ENCODE measurements at regions not wholly inside any gene's neighbourhood (a gene's known extent, or its start where the extent isn't known, plus 50 kb on each side); places are given as distances from the start of the nearest gene placed in this dataset.

DNA sequence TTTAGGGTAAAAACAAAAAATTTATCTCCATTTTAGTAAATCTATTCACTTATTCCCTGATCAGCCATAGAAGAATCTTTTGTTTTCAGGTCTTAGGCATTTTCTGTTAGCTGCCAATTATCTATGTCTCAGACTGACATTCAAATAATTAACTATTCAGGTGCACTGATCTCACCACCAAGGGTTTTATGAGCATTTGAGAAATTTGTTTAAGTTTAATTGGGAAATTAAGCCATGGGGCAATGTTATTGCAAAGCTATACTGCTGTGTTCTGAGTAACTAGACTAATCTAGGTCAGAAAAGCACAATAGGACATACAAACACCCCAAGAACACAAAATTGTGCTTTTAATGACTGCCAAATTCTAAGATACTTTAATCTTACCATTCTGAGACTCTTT, 210.7 kb upstream of the EDNRB start (continued):
- TF ChIP-seq, protein P1, sequence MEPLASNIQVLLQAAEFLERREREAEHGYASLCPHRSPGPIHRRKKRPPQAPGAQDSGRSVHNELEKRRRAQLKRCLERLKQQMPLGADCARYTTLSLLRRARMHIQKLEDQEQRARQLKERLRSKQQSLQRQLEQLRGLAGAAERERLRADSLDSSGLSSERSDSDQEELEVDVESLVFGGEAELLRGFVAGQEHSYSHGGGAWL (CRISPR knock-in tag; IDR thresholded peaks at IDR 0.05): no peak
- TF ChIP-seq TGIF2 (CRISPR knock-in tag; IDR thresholded peaks at IDR 0.05): no peak

DNA sequence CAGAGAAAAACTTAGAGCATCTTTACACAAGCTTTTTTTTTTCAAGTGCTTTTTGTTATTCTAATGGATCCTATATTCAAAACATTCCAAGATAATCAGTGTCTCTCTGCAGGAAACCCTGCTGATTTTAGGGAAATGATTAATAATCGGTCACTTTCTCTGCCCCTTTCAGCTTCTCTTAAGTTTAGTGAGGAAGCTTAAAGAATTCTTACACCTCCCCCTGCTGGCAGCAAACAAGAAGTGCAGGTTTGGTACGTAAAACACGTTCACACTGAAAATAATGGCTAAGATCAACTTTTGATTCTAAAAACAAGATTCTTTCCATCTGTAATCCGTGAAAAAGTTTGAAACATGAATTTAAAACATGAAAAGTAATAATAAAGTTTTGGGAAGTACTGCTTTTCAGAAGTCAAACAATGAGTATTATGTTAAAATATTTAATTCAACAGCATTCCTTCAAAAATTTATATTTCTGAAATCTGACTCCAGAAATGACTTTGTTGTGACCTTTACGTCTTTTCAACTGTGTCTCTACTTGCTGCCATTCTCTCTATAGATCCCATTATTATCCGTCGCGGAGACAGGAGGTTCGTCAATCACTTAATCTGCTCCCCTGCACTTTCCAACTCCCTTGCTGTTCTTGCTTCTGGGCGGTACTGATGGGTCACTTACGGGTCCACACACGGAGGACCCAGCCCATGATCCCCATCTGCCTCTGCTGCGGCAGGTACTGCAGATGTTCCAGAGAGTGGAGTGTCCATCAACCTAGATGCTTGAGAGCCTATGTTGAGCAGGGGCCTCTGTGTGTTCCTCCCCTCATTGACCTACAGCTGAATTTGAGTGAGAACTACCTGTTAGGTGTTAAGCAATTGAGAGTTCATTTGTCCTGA, 203.1 kb upstream of the EDNRB start:
- H3K4me3 ChIP-seq (replicated peaks in 1 of 3; ENCODE audit: insufficient read depth in 1 of 3, low read depth in 2 of 3, low read length in 3 of 3): no peak overlapping the region
- H3K4me1 ChIP-seq (ENCODE audit: insufficient read depth, low read length): no peaks in the 10 kb centered on the region
- no peaks in the 10 kb centered on the region for H3K36me3 ChIP-seq (replicated peaks in 1 of 2; ENCODE audit: control insufficient read depth in 1 of 2, insufficient read depth in 2 of 2, low read length in 2 of 2)
- ATAC-seq (peak; percentile 35; the same call in 1 of the 3 replicates), DNase-seq (ENCODE audit: low spot score) (peak; percentile 37), FAIRE-seq (peak; percentile 64)
- H4K20me1 ChIP-seq (ENCODE audit: insufficient read depth, low read length): no peaks in the 10 kb centered on the region
- ChIA-PET POLR2A (no interaction called here), CTCF (ENCODE audit: low intra/inter-chr PET ratio, low total read pairs) (interaction anchor here (0.7 to 2.1 kb wide), 2 partner anchors 339 to 342 kb away, joined by 3 to 24 read pairs; no protein-coding TSS in a partner anchor)
- in situ Hi-C loops (cut with HindIII; ENCODE audit: extremely low pct_ligation_motif_present, low pct_unique_long_range_greater_than_20kb) (loop anchor here (5.0 to 25.0 kb wide), 2 partner anchors 344 to 509 kb away; no protein-coding TSS in a partner anchor), intact Hi-C loops (cut with micrococcal nuclease; ENCODE audit: unreplicated experiment) (no loop called here)
- no peaks in the 10 kb centered on the region for H3K9me3 ChIP-seq (ENCODE audit: low read length)
- H3K27me3 ChIP-seq (ENCODE audit: control insufficient read depth in 1 of 2, insufficient read depth in 2 of 2, low read length in 2 of 2): no peaks in the 10 kb centered on the region
- H3K9ac ChIP-seq (ENCODE audit: insufficient read depth, low read depth, low read length): no peak overlapping the region
- no peaks in the 10 kb centered on the region for H3K79me2 ChIP-seq (ENCODE audit: insufficient read depth, low read length)
- H2AFZ ChIP-seq (ENCODE audit: low read length): no peak overlapping the region
- no TSS peak for BruUV-seq (replicated peaks)
- H3K4me2 ChIP-seq (ENCODE audit: low read depth, low read length): no peak overlapping the region
- WGBS (ENCODE audit: low lambda C conversion rate): 19% methylated on average over 13 of the region's 13 CpGs
- no peak overlapping the region for H3K27ac ChIP-seq (ENCODE audit: extremely low read length, insufficient read depth, low read length)
- no peak for TF ChIP-seq ZNF724P (CRISPR knock-in tag; IDR thresholded peaks at IDR 0.05; ENCODE audit: borderline replicate concordance)
- peak; percentile 70 for TF ChIP-seq CTCF (CRISPR knock-in tag; IDR thresholded peaks at IDR 0.05)
- TF ChIP-seq CBFB (CRISPR knock-in tag; IDR thresholded peaks at IDR 0.05): no peak
- peak; percentile 52 for TF ChIP-seq STAG1 (CRISPR knock-in tag; IDR thresholded peaks at IDR 0.05)
- TF ChIP-seq, protein P2, sequence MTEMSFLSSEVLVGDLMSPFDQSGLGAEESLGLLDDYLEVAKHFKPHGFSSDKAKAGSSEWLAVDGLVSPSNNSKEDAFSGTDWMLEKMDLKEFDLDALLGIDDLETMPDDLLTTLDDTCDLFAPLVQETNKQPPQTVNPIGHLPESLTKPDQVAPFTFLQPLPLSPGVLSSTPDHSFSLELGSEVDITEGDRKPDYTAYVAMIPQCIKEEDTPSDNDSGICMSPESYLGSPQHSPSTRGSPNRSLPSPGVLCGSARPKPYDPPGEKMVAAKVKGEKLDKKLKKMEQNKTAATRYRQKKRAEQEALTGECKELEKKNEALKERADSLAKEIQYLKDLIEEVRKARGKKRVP (CRISPR knock-in tag; IDR thresholded peaks at IDR 0.05): no peak
- TF ChIP-seq, protein P3, sequence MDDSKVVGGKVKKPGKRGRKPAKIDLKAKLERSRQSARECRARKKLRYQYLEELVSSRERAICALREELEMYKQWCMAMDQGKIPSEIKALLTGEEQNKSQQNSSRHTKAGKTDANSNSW (CRISPR knock-in tag; IDR thresholded peaks at IDR 0.05; ENCODE audit: borderline replicate concordance): no peak
- no peak for TF ChIP-seq DRAP1 (CRISPR knock-in tag; IDR thresholded peaks at IDR 0.05)
- no peak for TF ChIP-seq KDM4B (CRISPR knock-in tag; IDR thresholded peaks at IDR 0.05)
- TF ChIP-seq ZBTB21 (CRISPR knock-in tag; IDR thresholded peaks at IDR 0.05): no peak

Data from HepG2 (cell line).